Bronchial epithelial cell (primary cell): ENCODE measurements at regions not wholly inside any gene's neighbourhood (a gene's known extent, or its start where the extent isn't known, plus 50 kb on each side); places are given as distances from the start of the nearest gene placed in this dataset.

Experiments used
- DNase-seq: peaks from one replicate; pipeline ENCODE4 v3.0.0-alpha.2; 2010; ENCODE audit warnings: low read depth
- FAIRE-seq: peaks from 2 replicates; lab custom pipeline; 2011; peaks lifted over from hg19 to GRCh38; lab: Jason Lieb, UNC
- H3K27me3 ChIP-seq: 2 replicates; pipeline ENCODE4 v1.5.1; 2011; ENCODE audit warnings: low read length; ENCODE audit not compliant: control insufficient read depth, insufficient read depth
- H3K36me3 ChIP-seq: 2 replicates; pipeline ENCODE4 v1.5.1; 2011; ENCODE audit warnings: low read length; ENCODE audit not compliant: control insufficient read depth, insufficient read depth
- H3K4me3 ChIP-seq: 2 replicates; pipeline ENCODE4 v1.5.1; 2011; ENCODE audit warnings: mild to moderate bottlenecking, low read depth, low read length, control low read depth
- TF ChIP-seq, protein P1 (sequence below): IDR thresholded peaks from 2 replicates; pipeline ENCODE4 v1.5.1; 2011; ENCODE audit warnings: mild to moderate bottlenecking, moderate library complexity, low read length, control low read depth, inconsistent platforms; ENCODE audit not compliant: insufficient read depth, severe bottlenecking

DNA sequence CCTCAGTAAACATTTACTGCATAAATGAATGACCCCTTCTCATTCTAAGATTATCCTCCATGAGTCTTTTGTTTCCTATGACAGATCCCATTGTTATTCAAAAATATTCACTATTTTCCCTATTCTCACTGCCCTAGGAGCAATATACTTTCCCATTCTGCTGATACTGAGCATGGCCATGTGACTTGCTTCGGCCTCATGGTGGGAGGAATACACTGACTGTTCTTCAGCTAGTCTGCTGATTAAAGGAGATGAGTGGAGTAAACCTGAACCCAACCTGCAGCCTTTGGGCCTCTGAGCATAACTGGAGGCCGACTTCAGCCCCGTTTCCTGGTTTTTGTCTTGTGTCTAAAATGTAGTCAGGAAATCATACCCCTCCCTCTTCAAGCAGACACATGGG is 531.8 kb upstream of the SALL1 start:
- Histone ChIP-seq H3K36me3 (no peaks in the 10 kb centered on the region), H3K27me3 (no peaks in the 10 kb centered on the region), H3K4me3 (no peak overlapping the region)
- TF ChIP-seq, protein P1, sequence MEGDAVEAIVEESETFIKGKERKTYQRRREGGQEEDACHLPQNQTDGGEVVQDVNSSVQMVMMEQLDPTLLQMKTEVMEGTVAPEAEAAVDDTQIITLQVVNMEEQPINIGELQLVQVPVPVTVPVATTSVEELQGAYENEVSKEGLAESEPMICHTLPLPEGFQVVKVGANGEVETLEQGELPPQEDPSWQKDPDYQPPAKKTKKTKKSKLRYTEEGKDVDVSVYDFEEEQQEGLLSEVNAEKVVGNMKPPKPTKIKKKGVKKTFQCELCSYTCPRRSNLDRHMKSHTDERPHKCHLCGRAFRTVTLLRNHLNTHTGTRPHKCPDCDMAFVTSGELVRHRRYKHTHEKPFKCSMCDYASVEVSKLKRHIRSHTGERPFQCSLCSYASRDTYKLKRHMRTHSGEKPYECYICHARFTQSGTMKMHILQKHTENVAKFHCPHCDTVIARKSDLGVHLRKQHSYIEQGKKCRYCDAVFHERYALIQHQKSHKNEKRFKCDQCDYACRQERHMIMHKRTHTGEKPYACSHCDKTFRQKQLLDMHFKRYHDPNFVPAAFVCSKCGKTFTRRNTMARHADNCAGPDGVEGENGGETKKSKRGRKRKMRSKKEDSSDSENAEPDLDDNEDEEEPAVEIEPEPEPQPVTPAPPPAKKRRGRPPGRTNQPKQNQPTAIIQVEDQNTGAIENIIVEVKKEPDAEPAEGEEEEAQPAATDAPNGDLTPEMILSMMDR: no peak
- DNase-seq: no peak
- no peak for FAIRE-seq

DNA sequence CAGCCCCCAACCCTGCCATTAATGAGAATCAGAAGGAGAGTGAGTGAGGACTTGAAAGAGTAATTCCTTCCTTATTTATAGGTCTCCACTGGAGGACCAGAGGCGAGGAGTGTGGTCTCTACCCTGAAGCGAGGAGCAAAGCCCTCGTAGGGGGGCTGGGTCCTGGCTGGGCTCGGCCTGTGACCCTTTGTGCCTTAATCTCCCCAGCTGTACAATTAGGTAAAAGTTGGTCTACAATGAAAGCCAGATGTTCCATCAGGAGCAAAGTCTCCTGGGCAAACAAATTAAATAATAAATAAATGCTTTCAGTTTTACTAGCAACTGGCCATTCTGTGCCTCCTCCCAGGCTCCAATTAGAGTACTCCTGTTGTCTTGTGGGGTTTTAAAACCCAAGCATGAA is 523.5 kb upstream of the SALL1 start:
- TF ChIP-seq, protein P1: no peak

DNA sequence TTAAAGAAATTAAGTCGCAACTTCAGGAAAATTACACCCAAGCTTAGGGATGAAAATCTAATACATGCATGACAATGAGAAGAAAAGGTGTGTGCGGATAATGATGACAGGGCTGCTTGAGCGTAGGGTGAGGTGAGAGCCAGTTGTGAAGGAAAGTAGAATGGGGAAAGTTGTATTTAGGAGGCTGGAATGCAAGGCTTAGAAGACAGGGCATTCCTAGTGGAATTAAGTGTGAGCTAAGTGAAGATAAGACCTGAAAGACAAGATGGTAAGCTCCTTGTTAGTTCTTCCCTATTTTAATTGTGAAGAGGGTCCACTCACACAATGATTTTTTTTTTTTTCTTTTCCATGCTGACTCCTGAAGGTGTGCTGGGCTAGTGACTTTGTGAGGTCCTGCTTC is 519.5 kb upstream of the SALL1 start:
- TF ChIP-seq, protein P1: no peak
- H3K4me3 ChIP-seq: no peak overlapping the region
- no peak for FAIRE-seq

More for the DNA sequence above, 523.5 kb upstream of the SALL1 start:
- H3K27me3 ChIP-seq: no peaks in the 10 kb centered on the region
- no peak for DNase-seq
- H3K36me3 ChIP-seq: no peaks in the 10 kb centered on the region
- H3K4me3 ChIP-seq: no peak overlapping the region
- FAIRE-seq: no peak

DNA sequence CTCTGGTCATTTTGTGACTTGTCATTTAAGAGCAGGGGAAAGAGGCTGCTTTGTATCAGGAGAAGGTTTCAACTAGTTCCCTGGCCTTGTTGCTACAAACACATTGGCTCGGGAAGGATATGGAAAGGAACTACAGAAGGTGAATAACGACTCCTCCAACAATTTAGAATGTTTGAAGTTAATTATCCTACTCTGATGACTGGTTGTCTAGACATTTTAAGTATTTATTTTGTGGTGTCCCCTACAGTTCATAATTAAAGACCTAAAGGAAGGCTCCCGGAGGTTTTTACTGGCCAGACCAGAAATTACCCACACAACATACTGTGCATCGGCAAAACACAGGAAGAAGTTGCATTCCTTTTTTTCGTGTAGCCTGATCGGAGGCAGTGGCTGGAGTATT is 515.8 kb upstream of the SALL1 start:
- Histone ChIP-seq H3K4me3 (no peak overlapping the region), H3K27me3 (no peaks in the 10 kb centered on the region), H3K36me3 (no peaks in the 10 kb centered on the region)
- FAIRE-seq (no peak), DNase-seq (no peak)
- TF ChIP-seq, protein P1: no peak

More for the DNA sequence above, 519.5 kb upstream of the SALL1 start:
- Histone ChIP-seq H3K27me3 (no peaks in the 10 kb centered on the region), H3K36me3 (no peaks in the 10 kb centered on the region)
- DNase-seq: no peak

DNA sequence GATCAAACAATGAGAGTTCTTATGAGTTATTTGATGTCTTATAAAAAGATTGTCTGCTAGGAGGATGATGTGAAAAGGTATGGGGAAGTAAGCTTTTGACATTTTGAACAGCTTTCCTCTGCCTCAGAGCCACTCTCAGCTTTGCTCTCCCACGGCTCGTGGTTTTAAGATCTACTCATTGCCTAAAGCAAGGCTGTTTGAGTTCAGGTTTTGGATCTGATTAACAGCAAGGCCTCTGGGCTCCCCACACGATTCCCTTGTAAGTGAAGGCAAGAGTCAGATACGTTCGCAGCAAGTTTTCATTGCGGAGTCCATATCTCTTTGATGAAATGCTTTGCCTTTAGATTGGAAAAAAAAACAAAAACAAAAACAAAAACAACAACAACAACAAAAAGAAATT is 515.0 kb upstream of the SALL1 start:
- TF ChIP-seq, protein P1: no peak
- Histone ChIP-seq H3K36me3 (no peaks in the 10 kb centered on the region), H3K27me3 (no peaks in the 10 kb centered on the region), H3K4me3 (no peak overlapping the region)
- DNase-seq: no peak
- no peak for FAIRE-seq

DNA sequence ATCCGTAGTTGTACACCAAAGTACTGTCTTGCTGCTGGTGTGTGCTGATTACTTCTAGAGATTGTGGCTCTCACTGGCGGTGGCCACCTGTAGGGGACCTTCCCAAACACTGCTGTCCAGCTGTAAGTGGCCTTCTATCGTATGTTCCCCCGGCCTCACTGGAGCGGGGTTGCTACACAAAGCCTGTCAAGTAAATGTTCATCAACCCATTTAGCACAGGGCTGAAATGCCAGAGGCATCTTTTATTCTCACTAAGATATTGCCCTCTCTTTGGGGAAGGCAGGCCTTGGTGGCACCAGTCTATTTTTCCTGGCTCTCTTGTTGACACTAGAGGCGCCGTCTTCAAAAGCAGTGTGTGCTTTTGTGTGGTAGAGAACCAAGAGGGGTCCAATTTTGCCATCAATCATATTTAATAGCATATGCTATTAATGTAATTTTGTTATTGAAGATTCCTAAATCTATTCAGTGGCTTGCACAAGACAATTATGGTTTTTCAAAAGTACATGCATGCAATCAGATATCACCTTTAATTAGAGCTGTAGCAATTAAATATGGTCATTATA is 514.4 kb upstream of the SALL1 start:
- Histone ChIP-seq H3K36me3 (no peaks in the 10 kb centered on the region), H3K27me3 (no peaks in the 10 kb centered on the region), H3K4me3 (no peak overlapping the region)
- TF ChIP-seq, protein P1: no peak
- FAIRE-seq: no peak
- no peak for DNase-seq
